ENCODE measurements at regions not wholly inside any gene's neighbourhood (a gene's known extent, or its start where the extent isn't known, plus 50 kb on each side); places are given as distances from the start of the nearest gene placed in this dataset.
"Not testable (repeated sequence)": the region's sequence is repeated elsewhere in the genome, so short reads cannot be mapped to it uniquely, and the experiment has no call there.

- DNase-seq = no peak
These were observed 133.8 kb upstream of the RANBP3L start for GRCh38 chr5:36435516-36435915.

GRCh38 chr5:36436306-36436705, 134.6 kb upstream of the RANBP3L start:
- no peak for DNase-seq

- DNase-seq = no peak
These were observed 137.3 kb upstream of the RANBP3L start for GRCh38 chr5:36438765-36439561.

GRCh38 chr5:36440300-36440699, 138.6 kb upstream of the RANBP3L start:
- DNase-seq = no peak

GRCh38 chr5:36441280-36441679, 139.6 kb upstream of the RANBP3L start:
- no peak for DNase-seq

GRCh38 chr5:36442352-36442751, 140.7 kb upstream of the RANBP3L start:
- no peak for DNase-seq

GRCh38 chr5:36442796-36443195, 141.1 kb upstream of the RANBP3L start:
- DNase-seq = no peak

GRCh38 chr5:36443941-36444340, 142.2 kb upstream of the RANBP3L start:
- DNase-seq = no peak

GRCh38 chr5:36444582-36445418, 143.1 kb upstream of the RANBP3L start:
- no peak for DNase-seq

GRCh38 chr5:36447776-36448175, 146.1 kb upstream of the RANBP3L start:
- DNase-seq = no peak

- DNase-seq = no peak
These were observed 148.7 kb upstream of the RANBP3L start for GRCh38 chr5:36450229-36451014.

GRCh38 chr5:36452424-36453006, 150.8 kb upstream of the RANBP3L start:
- DNase-seq = no peak

- no peak for DNase-seq
These were observed 148.7 kb upstream of the SLC1A3 start for GRCh38 chr5:36457511-36458270.

- no peak for DNase-seq
These were observed 147.7 kb upstream of the SLC1A3 start for GRCh38 chr5:36458746-36459145.

GRCh38 chr5:36459176-36460135, 146.9 kb upstream of the SLC1A3 start:
- DNase-seq = no peak

GRCh38 chr5:36462295-36463021, 143.9 kb upstream of the SLC1A3 start:
- DNase-seq = no peak

GRCh38 chr5:36475942-36476341, 130.5 kb upstream of the SLC1A3 start:
- DNase-seq = not testable (repeated sequence)

GRCh38 chr5:36478646-36479317, 127.6 kb upstream of the SLC1A3 start:
- no peak for DNase-seq

- no peak for DNase-seq
These were observed 124.8 kb upstream of the SLC1A3 start for GRCh38 chr5:36481454-36482120.

Measured in NCI-H524 (cell line).